8988T (cell line): ENCODE measurements at regions not wholly inside any gene's neighbourhood (a gene's known extent, or its start where the extent isn't known, plus 50 kb on each side); places are given as distances from the start of the nearest gene placed in this dataset.
"Not testable (repeated sequence)": the region's sequence is repeated elsewhere in the genome, so short reads cannot be mapped to it uniquely, and the experiment has no call there.

Experiments used
- DNase-seq: peaks from one replicate; pipeline ENCODE4 v3.0.0; 2011

- no peak for DNase-seq
Measured at GRCh38 chr2:107475859-107476258, 350.8 kb upstream of the RGPD4 start.

GRCh38 chr2:107502539-107502938 lies 324.2 kb upstream of the RGPD4 start:
- no peak for DNase-seq

GRCh38 chr2:107511970-107512789 lies 314.5 kb upstream of the RGPD4 start:
- no peak for DNase-seq

- DNase-seq = no peak
Measured at GRCh38 chr2:107525406-107525805, 301.3 kb upstream of the RGPD4 start.

- no peak for DNase-seq
Measured at GRCh38 chr2:107529146-107529545, 297.5 kb upstream of the RGPD4 start.

GRCh38 chr2:107530046-107530445 lies 296.6 kb upstream of the RGPD4 start:
- DNase-seq = no peak

GRCh38 chr2:107534926-107535325 lies 291.8 kb upstream of the RGPD4 start:
- no peak for DNase-seq

DNA sequence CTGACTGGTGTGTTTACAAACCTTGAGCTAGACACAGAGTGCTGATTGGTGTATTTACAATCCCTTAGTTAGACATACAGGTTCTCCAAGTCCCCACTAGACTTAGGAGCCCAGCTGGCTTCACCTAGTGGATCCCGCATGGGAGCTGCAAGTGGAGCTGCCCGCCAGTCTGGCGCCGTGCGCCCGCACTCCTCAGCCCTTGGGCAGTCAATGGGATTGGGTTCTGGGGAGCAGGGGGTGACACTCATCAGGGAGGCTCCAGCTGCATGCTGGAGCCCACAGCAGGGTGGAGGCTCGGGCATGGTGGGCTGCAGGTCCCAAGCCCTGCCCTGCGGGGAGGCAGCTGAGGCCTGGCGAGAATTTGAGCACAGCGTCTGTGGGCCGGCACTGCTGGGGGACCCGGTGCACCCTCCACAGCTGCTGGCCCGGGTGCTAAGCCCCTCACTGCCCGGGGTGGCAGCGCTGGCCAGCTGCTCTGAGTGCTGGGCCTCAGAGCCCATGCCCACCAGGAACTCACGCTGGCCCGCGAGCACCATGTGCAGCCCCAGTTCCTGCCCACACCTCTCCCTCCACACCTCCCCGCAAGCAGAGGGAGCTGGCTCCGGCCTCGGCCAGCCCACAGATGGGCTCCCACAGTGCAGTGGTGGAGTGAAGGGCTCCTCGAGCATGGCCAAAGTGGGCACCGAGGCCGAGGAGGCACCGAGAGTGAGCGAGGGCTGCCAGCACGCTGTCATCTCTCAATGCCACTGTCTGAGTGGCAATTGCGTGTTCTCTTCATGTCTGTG lies 290.6 kb upstream of the RGPD4 start:
- DNase-seq = not testable (repeated sequence)

DNA sequence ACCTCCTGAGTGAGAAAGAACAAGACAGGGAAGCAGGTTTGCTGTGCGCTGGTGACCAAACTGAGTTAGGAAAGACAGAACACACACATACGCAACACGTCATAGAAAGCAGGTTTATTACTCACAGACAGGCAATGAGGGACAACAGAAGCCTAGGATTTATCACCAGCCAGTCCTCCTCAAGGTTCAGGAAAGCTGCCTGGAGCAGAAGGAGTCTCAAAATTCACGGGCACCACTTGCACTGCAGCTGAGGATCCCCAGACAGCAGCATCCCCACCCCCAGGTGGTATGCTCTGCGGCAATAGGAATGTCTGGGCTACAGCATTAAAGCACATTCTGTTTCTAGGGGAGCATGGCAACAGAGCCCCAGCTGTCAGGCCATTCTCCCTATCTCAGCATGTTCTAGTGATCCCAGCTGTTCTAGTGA lies 284.4 kb upstream of the RGPD4 start:
- DNase-seq = no peak

- no peak for DNase-seq
Measured at GRCh38 chr2:107543793-107544192, 282.9 kb upstream of the RGPD4 start.

GRCh38 chr2:107545066-107545465 lies 281.6 kb upstream of the RGPD4 start:
- no peak for DNase-seq

DNA sequence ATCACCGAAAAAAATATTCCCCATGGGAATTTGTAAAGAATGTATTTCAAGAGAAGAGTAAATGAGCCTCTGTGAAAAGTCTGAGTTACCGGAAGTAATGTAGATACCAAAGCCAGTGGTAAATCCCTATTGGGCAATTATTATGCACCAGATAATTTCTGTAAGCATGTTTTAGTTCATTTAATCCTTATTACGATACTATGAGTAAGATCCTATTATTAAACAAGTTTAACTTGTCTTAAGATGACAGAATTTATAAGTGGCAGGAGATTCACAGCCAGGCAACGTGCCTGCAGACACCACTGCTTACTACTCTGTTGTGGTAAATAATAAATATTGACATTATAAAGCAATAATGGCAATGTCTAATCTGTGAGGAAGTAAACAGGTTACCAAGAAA lies 280.8 kb upstream of the RGPD4 start:
- DNase-seq = no peak

DNA sequence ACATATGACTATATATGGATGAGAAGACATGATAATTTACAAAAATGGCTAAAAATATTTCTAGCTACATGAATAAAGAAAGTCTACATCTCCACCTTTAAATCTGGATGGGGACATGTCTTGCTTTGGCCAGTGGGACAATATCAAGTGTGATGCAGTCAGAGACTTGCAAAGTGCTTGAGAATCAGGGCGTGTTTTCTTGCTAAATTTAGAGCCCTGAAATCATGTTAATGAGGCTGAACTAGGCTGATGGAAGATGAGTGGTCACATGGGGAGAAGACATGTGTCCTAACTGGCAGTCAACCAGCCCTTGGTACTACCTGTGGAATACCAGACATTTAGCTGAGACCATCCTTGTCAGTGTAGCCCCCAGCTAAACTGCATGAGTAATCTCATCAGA lies 278.5 kb upstream of the RGPD4 start:
- DNase-seq = no peak

GRCh38 chr2:107553046-107553445 lies 273.6 kb upstream of the RGPD4 start:
- no peak for DNase-seq

GRCh38 chr2:107553539-107553938 lies 273.2 kb upstream of the RGPD4 start:
- DNase-seq = no peak

DNA sequence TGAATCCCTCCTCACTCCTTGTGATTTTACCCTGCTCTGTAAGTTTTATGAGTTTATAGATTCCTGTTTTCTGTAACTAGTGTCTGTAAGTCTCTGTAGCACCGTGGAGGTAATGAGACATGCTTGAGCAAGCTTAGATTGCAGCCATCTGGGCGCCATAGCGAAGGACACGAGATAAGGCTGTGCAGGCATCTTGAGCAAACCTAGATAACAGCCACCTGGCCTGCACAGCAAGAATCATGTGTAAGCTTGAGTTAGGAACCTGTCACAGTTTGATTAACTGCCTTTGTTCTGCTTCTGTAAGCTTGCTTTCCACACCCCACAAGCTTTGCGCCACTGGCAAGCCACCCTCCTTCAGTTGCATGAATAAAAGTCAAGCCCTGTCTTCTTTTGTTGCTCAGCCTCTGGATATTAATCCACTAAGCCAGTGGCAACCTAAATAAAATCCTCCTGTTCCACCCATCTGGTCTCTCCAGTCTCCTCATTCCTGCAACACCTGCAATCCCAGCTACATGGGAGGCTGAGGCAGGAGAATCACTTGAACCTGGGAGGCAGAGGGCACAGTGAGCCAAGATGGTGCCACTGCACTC lies 270.6 kb upstream of the RGPD4 start:
- DNase-seq = no peak

DNA sequence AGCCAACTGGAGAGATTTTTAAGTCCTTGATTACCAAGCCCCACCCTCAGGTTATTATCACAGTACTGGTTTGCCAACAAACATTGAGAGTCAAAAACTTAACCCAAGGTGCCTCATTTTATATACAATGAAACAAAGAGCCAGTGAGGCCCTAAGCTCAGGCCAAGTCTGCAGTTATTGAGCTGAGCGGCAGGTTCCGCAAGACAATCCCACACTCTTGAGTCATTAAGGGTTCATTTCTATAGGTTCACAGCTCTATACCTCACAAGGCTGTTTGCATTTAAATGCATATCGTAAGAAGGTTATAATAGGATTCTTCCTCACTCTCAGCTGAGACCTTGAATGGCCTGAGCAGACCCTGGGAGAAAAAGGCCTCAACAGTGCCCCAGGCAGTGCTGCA lies 268.4 kb upstream of the RGPD4 start:
- DNase-seq = no peak

DNA sequence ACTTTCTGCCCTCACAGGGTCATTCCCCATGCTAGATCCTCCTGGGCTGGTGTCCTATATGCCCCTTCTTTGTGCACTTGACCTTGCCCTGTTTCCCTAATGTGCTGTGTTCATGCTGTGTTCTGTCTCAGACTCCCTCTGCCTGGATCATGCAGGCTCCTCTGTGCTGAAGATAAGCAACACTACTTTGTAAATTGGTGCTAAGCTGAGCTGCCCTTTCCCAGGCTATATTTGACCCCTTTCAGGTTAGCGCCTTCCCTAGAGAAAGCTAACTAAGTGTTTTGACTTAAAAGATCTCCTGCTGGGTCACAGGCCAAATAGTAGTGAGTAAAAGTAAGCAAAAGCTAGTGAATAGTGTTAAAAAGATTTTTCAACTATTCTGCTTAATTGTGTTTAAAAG lies 257.2 kb upstream of the RGPD4 start:
- no peak for DNase-seq

- no peak for DNase-seq
Measured at GRCh38 chr2:107570876-107571275, 255.8 kb upstream of the RGPD4 start.

- not testable (repeated sequence) for DNase-seq
Measured at GRCh38 chr2:107572890-107573289, 253.8 kb upstream of the RGPD4 start.

GRCh38 chr2:107576991-107577390 lies 249.7 kb upstream of the RGPD4 start:
- no peak for DNase-seq

DNA sequence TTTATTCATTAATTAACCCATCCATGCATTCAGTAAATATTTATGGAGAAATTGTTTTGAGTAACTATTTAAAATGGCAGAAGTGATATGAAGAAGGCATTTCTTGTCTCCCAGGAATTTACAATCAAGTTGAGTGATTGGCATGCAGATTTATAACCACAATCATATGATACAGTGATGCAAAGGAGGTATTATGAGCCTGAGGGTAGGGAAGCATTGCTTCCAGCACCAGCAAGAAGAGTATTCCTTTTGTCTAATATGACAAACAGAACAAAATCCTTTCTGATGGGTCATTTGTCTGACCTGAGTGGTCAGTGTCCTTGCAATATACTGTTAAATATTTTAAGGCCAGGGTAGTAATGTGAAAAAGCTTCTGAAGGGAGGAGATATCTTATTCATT lies 244.2 kb upstream of the RGPD4 start:
- no peak for DNase-seq

DNA sequence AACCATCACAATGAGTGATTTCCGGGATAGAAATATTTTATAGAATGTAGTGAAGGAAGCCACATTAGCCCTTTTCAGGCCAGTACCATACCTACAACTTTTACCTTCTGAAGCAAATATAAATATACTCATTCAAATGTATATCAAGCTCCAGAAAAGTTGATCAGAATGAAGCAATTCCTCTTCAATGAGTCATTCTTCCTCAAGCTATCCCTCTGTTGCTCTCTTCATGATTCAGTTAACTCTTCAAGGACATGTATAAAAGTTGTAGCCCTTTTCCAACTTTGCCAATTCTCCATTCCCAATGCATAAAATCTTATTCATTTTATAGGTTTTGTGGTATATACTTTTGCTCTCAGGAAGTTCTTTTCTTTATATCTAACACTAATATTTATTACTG lies 242.1 kb upstream of the RGPD4 start:
- DNase-seq = no peak

GRCh38 chr2:107585851-107586250 lies 240.8 kb upstream of the RGPD4 start:
- DNase-seq = no peak
